DOHH2 (cell line): ENCODE measurements at regions not wholly inside any gene's neighbourhood (a gene's known extent, or its start where the extent isn't known, plus 50 kb on each side); places are given as distances from the start of the nearest gene placed in this dataset.

Experiments
- CTCF ChIP-seq: fragments of 200-600 bp; sonication (generic); IDR thresholded peaks from one replicate; pipeline ENCODE4 v1.5.1; 2014; ENCODE audit warnings: antibody characterized with exemption, mild to moderate bottlenecking, low read depth, low read length; ENCODE audit not compliant: poor library complexity, severe bottlenecking
- EZH2phosphoT487 ChIP-seq: fragments of 200-600 bp; sonication (generic); IDR thresholded peaks from 2 replicates; pipeline ENCODE4 v1.6.1; 2017; ENCODE audit warnings: borderline replicate concordance, mild to moderate bottlenecking, antibody characterized with exemption, low read length, moderate library complexity, mixed read lengths

- TF ChIP-seq CTCF (no peak), EZH2phosphoT487 (no peak)
Measured at GRCh38 chr22:22714600-22715335, 70.4 kb downstream of the GGTLC2 start.
